HCEC 1CT (cell line): ENCODE measurements at regions not wholly inside any gene's neighbourhood (a gene's known extent, or its start where the extent isn't known, plus 50 kb on each side); places are given as distances from the start of the nearest gene placed in this dataset.
A peak's percentile ranks its signal among the peaks of the same experiment; 100 is the strongest.
"Not testable (repeated sequence)": the region's sequence is repeated elsewhere in the genome, so short reads cannot be mapped to it uniquely, and the experiment has no call there.

ENCODE experiments used
- DNase-seq: peaks from one replicate; pipeline ENCODE4 v3.0.0-alpha.2; 2017

- peak; percentile 64 for DNase-seq
Measured at GRCh38 chr6:141874930-141875602, 257.7 kb upstream of the GJE1 start.

GRCh38 chr6:141869509-141869908 is 263.2 kb upstream of the GJE1 start:
- DNase-seq = not testable (repeated sequence)

GRCh38 chr6:141867767-141868166 is 265.0 kb upstream of the GJE1 start:
- DNase-seq = no peak

GRCh38 chr6:141866731-141867497 is 265.8 kb upstream of the GJE1 start:
- DNase-seq = no peak

GRCh38 chr6:141851063-141851462 is 281.7 kb upstream of the GJE1 start:
- no peak for DNase-seq

- peak; percentile 6 for DNase-seq
Measured at GRCh38 chr6:141848029-141848890, 284.5 kb upstream of the GJE1 start.

- DNase-seq = no peak
Measured at GRCh38 chr6:141846639-141847038, 286.1 kb upstream of the GJE1 start.

- no peak for DNase-seq
Measured at GRCh38 chr6:141843178-141843834, 289.4 kb upstream of the GJE1 start.

- no peak for DNase-seq
Measured at GRCh38 chr6:141833001-141833655, 299.6 kb upstream of the GJE1 start.

- DNase-seq = no peak
Measured at GRCh38 chr6:141830530-141830929, 302.2 kb upstream of the GJE1 start.

- DNase-seq = no peak
Measured at GRCh38 chr6:141829566-141830360, 303.0 kb upstream of the GJE1 start.

GRCh38 chr6:141824350-141824749 is 308.4 kb upstream of the GJE1 start:
- DNase-seq = no peak

- not testable (repeated sequence) for DNase-seq
Measured at GRCh38 chr6:141815039-141815438, 317.7 kb upstream of the GJE1 start.

GRCh38 chr6:141809901-141810300 is 322.8 kb upstream of the GJE1 start:
- DNase-seq = peak; percentile 46

- no peak for DNase-seq
Measured at GRCh38 chr6:141808662-141809061, 324.1 kb upstream of the GJE1 start.

GRCh38 chr6:141800973-141801372 is 331.8 kb upstream of the GJE1 start:
- not testable (repeated sequence) for DNase-seq

- no peak for DNase-seq
Measured at GRCh38 chr6:141790921-141791320, 341.8 kb upstream of the GJE1 start.

- no peak for DNase-seq
Measured at GRCh38 chr6:141788096-141788495, 344.6 kb upstream of the GJE1 start.

GRCh38 chr6:141783585-141783984 is 349.1 kb upstream of the GJE1 start:
- DNase-seq = no peak

GRCh38 chr6:141780296-141780695 is 352.4 kb upstream of the GJE1 start:
- no peak for DNase-seq

GRCh38 chr6:141764388-141764787 is 368.3 kb upstream of the GJE1 start:
- peak; percentile 37 for DNase-seq

- no peak for DNase-seq
Measured at GRCh38 chr6:141758430-141758829, 374.3 kb upstream of the GJE1 start.
